HepG2 (cell line): ENCODE measurements at regions not wholly inside any gene's neighbourhood (a gene's known extent, or its start where the extent isn't known, plus 50 kb on each side); places are given as distances from the start of the nearest gene placed in this dataset.
A peak's percentile ranks its signal among the peaks of the same experiment; 100 is the strongest.

ENCODE experiments used
- ATAC-seq: fragments of 200-7000 bp; cut with Tn5 transposase; 3 replicates; pipeline ENCODE4 v1.9.1; 2020; ENCODE audit warnings: mild to moderate bottlenecking, moderate library complexity
- BruUV-seq: library from RNA; stranded (reverse); fragments of 400-500 nt; replicated peaks from 2 replicates; lab custom pipeline; 2021; lab: Mats Ljungman, UMichigan
- CTCF ChIA-PET: fragments of 300-600 bp; formaldehyde crosslinking; extraction: SDS; loops from one replicate; lab custom pipeline; 2021; ENCODE audit warnings: low total read pairs, inconsistent platforms, low intra/inter-chr PET ratio; lab: Yijun Ruan, JAX
- POLR2A ChIA-PET: fragments of 350-600 bp; sonication (Branson Sonifier 250); formaldehyde crosslinking; loops from one replicate; lab custom pipeline; 2020; ENCODE audit warnings: antibody characterized with exemption, inconsistent platforms; lab: Yijun Ruan, JAX
- DNase-seq: peaks from one replicate; pipeline ENCODE4 v3.0.0-alpha.2; 2015; ENCODE audit warnings: low spot score
- FAIRE-seq: peaks from 3 replicates; lab custom pipeline; 2011; peaks lifted over from hg19 to GRCh38; lab: Jason Lieb, UNC
- H2AFZ ChIP-seq: one replicate; pipeline ENCODE4 v1.6.1; 2011; ENCODE audit warnings: low read length, inconsistent platforms
- H3K27ac ChIP-seq: fragments of 300-600 bp; 3 replicates; pipeline ENCODE4 v1.8.0; 2011; ENCODE audit warnings: mixed run types, mild to moderate bottlenecking, mixed read lengths, low read length, inconsistent platforms; ENCODE audit not compliant: insufficient read depth; ENCODE audit errors: extremely low read length
- H3K27me3 ChIP-seq, 2 experiments: fragments of 200-600 bp in 1 of 2; 2 replicates in 1 of 2; 3 replicates in 1 of 2; pipeline versions ENCODE4 v1.6.0 to v1.8.0; 2011; ENCODE audit warnings: low read length in 2 of 2, mild to moderate bottlenecking in 2 of 2, moderate library complexity in 2 of 2, inconsistent platforms in 1 of 2; ENCODE audit not compliant: insufficient read depth in 2 of 2, control insufficient read depth in 1 of 2
- H3K36me3 ChIP-seq, 2 experiments: fragments of 200-600 bp in 1 of 2; replicated peaks in 1 of 2; 2 replicates in 1 of 2; 3 replicates in 1 of 2; pipeline versions ENCODE4 v1.5.1 to v1.8.0; 2011; ENCODE audit warnings: low read length in 2 of 2, inconsistent platforms in 1 of 2; ENCODE audit not compliant: insufficient read depth in 2 of 2, control insufficient read depth in 1 of 2
- H3K4me1 ChIP-seq: 2 replicates; pipeline ENCODE4 v1.5.1; 2012; ENCODE audit warnings: low read length, inconsistent platforms; ENCODE audit not compliant: insufficient read depth
- H3K4me2 ChIP-seq: 2 replicates; pipeline ENCODE4 v1.6.0; 2011; ENCODE audit warnings: low read depth, low read length, inconsistent platforms
- H3K4me3 ChIP-seq, 3 experiments: fragments of 200-600 bp in 1 of 3; sonication (generic), shearing (Covaris generic) in 1 of 3; replicated peaks in 1 of 3; 2 replicates each; pipeline ENCODE4 v1.5.1; 2011 to 2016; ENCODE audit warnings: low read length in 3 of 3, inconsistent platforms in 2 of 3, low read depth in 2 of 3, mild to moderate bottlenecking in 2 of 3, control low read depth in 1 of 3, mixed read lengths in 1 of 3; ENCODE audit not compliant: insufficient read depth in 1 of 3
- H3K79me2 ChIP-seq: one replicate; pipeline ENCODE4 v1.6.1; 2011; ENCODE audit warnings: low read length, inconsistent platforms; ENCODE audit not compliant: insufficient read depth
- H3K9ac ChIP-seq: 2 replicates; pipeline ENCODE4 v1.6.0; 2011; ENCODE audit warnings: mild to moderate bottlenecking, low read depth, low read length, inconsistent platforms; ENCODE audit not compliant: insufficient read depth
- H3K9me3 ChIP-seq: 2 replicates; pipeline ENCODE4 v1.5.1; 2012; ENCODE audit warnings: mild to moderate bottlenecking, low read length
- H4K20me1 ChIP-seq: 2 replicates; pipeline ENCODE4 v1.6.0; 2011; ENCODE audit warnings: inconsistent platforms, mild to moderate bottlenecking, low read length, moderate library complexity; ENCODE audit not compliant: insufficient read depth
- CTCF ChIP-seq: sonication (generic); formaldehyde crosslinking; IDR thresholded peaks from 2 replicates; pipeline ENCODE4 v1.5.0; 2020; ENCODE audit warnings: mild to moderate bottlenecking, missing genetic modification reagents, moderate library complexity
- DR1 ChIP-seq: sonication (generic); formaldehyde crosslinking; IDR thresholded peaks from 2 replicates; pipeline ENCODE4 v1.8.0; 2021; ENCODE audit warnings: mild to moderate bottlenecking, missing genetic modification reagents, inconsistent platforms
- FOXA1 ChIP-seq, 2 experiments: fragments of 450-650 bp in 1 of 2; sonication (generic) in 1 of 2; formaldehyde crosslinking in 1 of 2; IDR thresholded peaks; 2 replicates each; pipeline versions ENCODE4 v1.4.0 to v1.6.1; 2016 to 2020; ENCODE audit warnings: missing genetic modification reagents in 1 of 2
- FOXJ3 ChIP-seq: sonication (generic); formaldehyde crosslinking; IDR thresholded peaks from 2 replicates; pipeline ENCODE4 v1.4.0; 2020; ENCODE audit warnings: missing genetic modification reagents, mild to moderate bottlenecking, borderline replicate concordance
- HMGA1 ChIP-seq: sonication (generic); formaldehyde crosslinking; conservative IDR thresholded peaks from 2 replicates; pipeline ENCODE4 v1.4.0; 2020; ENCODE audit warnings: missing genetic modification reagents
- MAFG ChIP-seq: sonication (generic); formaldehyde crosslinking; IDR thresholded peaks from 2 replicates; pipeline ENCODE4 v1.5.1; 2020; ENCODE audit warnings: mild to moderate bottlenecking, missing genetic modification reagents
- PCBP2 ChIP-seq: fragments of 200-400 bp; formaldehyde crosslinking; optimal IDR thresholded peaks from 2 replicates; pipeline ENCODE3; 2018; ENCODE audit warnings: low read length, low read depth; ENCODE audit not compliant: poor library complexity, severe bottlenecking
- PITX1 ChIP-seq: sonication (generic); formaldehyde crosslinking; IDR thresholded peaks from 2 replicates; pipeline ENCODE4 v1.5.1; 2020; ENCODE audit warnings: mild to moderate bottlenecking, missing genetic modification reagents
- RAD21 ChIP-seq: fragments of 450-650 bp; formaldehyde crosslinking; IDR thresholded peaks from 2 replicates; pipeline ENCODE4 v1.5.0; 2020; ENCODE audit warnings: mild to moderate bottlenecking
- SMC3 ChIP-seq: IDR thresholded peaks from 2 replicates; pipeline ENCODE4 v1.6.1; 2011; ENCODE audit warnings: low read length, improper control_type of control experiment
- STAG1 ChIP-seq: sonication (generic); formaldehyde crosslinking; IDR thresholded peaks from 2 replicates; pipeline ENCODE4 v1.4.0; 2020; ENCODE audit warnings: missing genetic modification reagents
- TSC22D2 ChIP-seq: sonication (generic); formaldehyde crosslinking; IDR thresholded peaks from 2 replicates; pipeline ENCODE4 v1.5.1; 2020; ENCODE audit warnings: missing genetic modification reagents, mild to moderate bottlenecking, borderline replicate concordance
- XRCC5 ChIP-seq: fragments of 200-400 bp; formaldehyde crosslinking; optimal IDR thresholded peaks from 2 replicates; pipeline ENCODE3; 2017; ENCODE audit warnings: mild to moderate bottlenecking, low read length
- ZNF382 ChIP-seq: sonication (generic); formaldehyde crosslinking; IDR thresholded peaks from 2 replicates; pipeline ENCODE4 v1.5.0; 2020; ENCODE audit warnings: missing genetic modification reagents, mild to moderate bottlenecking, borderline replicate concordance
- ZNF644 ChIP-seq: IDR thresholded peaks from 2 replicates; pipeline ENCODE4 v1.6.1; 2016; ENCODE audit warnings: low read depth
- ZNF691 ChIP-seq: sonication (generic); formaldehyde crosslinking; IDR thresholded peaks from 2 replicates; pipeline ENCODE4 v1.4.0; 2020; ENCODE audit warnings: missing genetic modification reagents, low read depth, mild to moderate bottlenecking, borderline replicate concordance
- WGBS: methylation state at CpG from one replicate; pipeline ENCODE4 v1.1.6; 2017; ENCODE audit warnings: low lambda C conversion rate; 5-methylcytosine and 5-hydroxymethylcytosine counted together
- in situ Hi-C: cut with HindIII; loops from 2 replicates; pipeline ENCODE4 v1.10.0; 2017; ENCODE audit warnings: low pct_unique_long_range_greater_than_20kb; ENCODE audit not compliant: extremely low pct_ligation_motif_present
- intact Hi-C: fragments of 100-400 bp; cut with micrococcal nuclease; formaldehyde crosslinking; loops from one replicate; pipeline ENCODE4 v1.10.0; 2022; ENCODE audit not compliant: unreplicated experiment

GRCh38 chr3:104102386-104102785 is 1264.3 kb upstream of the ALCAM start:
- Histone ChIP-seq H3K79me2 (no peaks in the 10 kb centered on the region), H3K4me2 (no peak overlapping the region), H3K4me3 (no peak overlapping the region), H3K36me3 (no peaks in the 10 kb centered on the region), H4K20me1 (no peaks in the 10 kb centered on the region), H3K27ac (no peak overlapping the region), H3K27me3 (no peaks in the 10 kb centered on the region), H3K9ac (no peak overlapping the region), H2AFZ (no peak overlapping the region), H3K9me3 (no peaks in the 10 kb centered on the region), H3K4me1 (no peaks in the 10 kb centered on the region)
- intact Hi-C loops, result no loop called here
- in situ Hi-C loops, result no loop called here
- ATAC-seq (peak; percentile 96), DNase-seq (peak; percentile 29), FAIRE-seq (peak; percentile 58)
- POLR2A ChIA-PET, result no interaction called here
- no peak for TF ChIP-seq FOXJ3 (CRISPR knock-in tag)
- peak; percentile 23; the same call in 1 of the 2 replicates for TF ChIP-seq SMC3
- no peak for TF ChIP-seq MAFG (CRISPR knock-in tag)
- TF ChIP-seq ZNF382 (CRISPR knock-in tag), result no peak
- TF ChIP-seq FOXA1 (IDR thresholded peaks at IDR 0.05), result no peak
- TF ChIP-seq FOXA1 (CRISPR knock-in tag; IDR thresholded peaks at IDR 0.05), result peak; percentile 32; the same call in 1 of the 2 replicates
- TF ChIP-seq ZNF691 (CRISPR knock-in tag), result no peak
- TF ChIP-seq DR1 (CRISPR knock-in tag), result no peak
- TF ChIP-seq CTCF (CRISPR knock-in tag), result peak; percentile 72
- 0 out of 2 replicates have a peak, but pooled peaks have one; percentile 23 for TF ChIP-seq ZNF644 (CRISPR knock-in tag)
- no peak for TF ChIP-seq PCBP2
- TF ChIP-seq TSC22D2, result no peak
- TF ChIP-seq STAG1 (CRISPR knock-in tag), result peak; percentile 48
- TF ChIP-seq XRCC5, result peak; percentile 34
- TF ChIP-seq RAD21 (CRISPR knock-in tag), result 0 out of 2 replicates have a peak, but pooled peaks have one; percentile 12
- TF ChIP-seq HMGA1 (CRISPR knock-in tag), result no peak
- no peak for TF ChIP-seq PITX1
- CTCF ChIA-PET, result no interaction called here
- no TSS peak for BruUV-seq
- WGBS, result 0% methylated on average over 2 of the region's 3 CpGs
